ENCODE measurements at regions not wholly inside any gene's neighbourhood (a gene's known extent, or its start where the extent isn't known, plus 50 kb on each side); places are given as distances from the start of the nearest gene placed in this dataset.

GRCh38 chr14:101395779-101396178 is 165.5 kb upstream of the DIO3 start:
- Histone ChIP-seq H3K9me3 (no peaks in the 10 kb centered on the region), H3K27me3 (replicated peaks; ENCODE audit: insufficient read depth) (no peaks in the 10 kb centered on the region), H3K36me3 (no peaks in the 10 kb centered on the region), H3K4me1 (replicated peaks) (no peaks in the 10 kb centered on the region), H3K27ac (no peak overlapping the region), H3K4me3 (no peak overlapping the region)
- DNase-seq (ENCODE audit: low spot score): no peak
- whole genome bisulfite sequencing: 89% methylated on average over 5 of the region's 5 CpGs
- TF ChIP-seq POLR2AphosphoS5 (IDR thresholded peaks at IDR 0.05) (no peak), CTCF (IDR thresholded peaks at IDR 0.05) (no peak), POLR2A (IDR thresholded peaks at IDR 0.05) (no peak)
- intact Hi-C loops (cut with DNase I): no loop called here

GRCh38 chr14:101397206-101397605 is 164.1 kb upstream of the DIO3 start:
- Histone ChIP-seq H3K9me3 (no peaks in the 10 kb centered on the region), H3K4me3 (no peak overlapping the region), H3K27me3 (replicated peaks; ENCODE audit: insufficient read depth) (no peaks in the 10 kb centered on the region), H3K27ac (no peak overlapping the region), H3K4me1 (replicated peaks) (no peaks in the 10 kb centered on the region), H3K36me3 (no peaks in the 10 kb centered on the region)
- intact Hi-C loops (cut with DNase I): no loop called here
- no peak for DNase-seq (ENCODE audit: low spot score)
- TF ChIP-seq POLR2A (IDR thresholded peaks at IDR 0.05) (no peak), CTCF (IDR thresholded peaks at IDR 0.05) (no peak), POLR2AphosphoS5 (IDR thresholded peaks at IDR 0.05) (no peak)
- WGBS: 93% methylated on average over 12 of the region's 12 CpGs

GRCh38 chr14:101398011-101398410 is 163.3 kb upstream of the DIO3 start:
- TF ChIP-seq POLR2AphosphoS5 (IDR thresholded peaks at IDR 0.05): no peak
- no peak for TF ChIP-seq POLR2A (IDR thresholded peaks at IDR 0.05)
- TF ChIP-seq CTCF (IDR thresholded peaks at IDR 0.05): no peak
- H3K4me3 ChIP-seq: no peak overlapping the region
- H3K36me3 ChIP-seq: no peaks in the 10 kb centered on the region
- no peaks in the 10 kb centered on the region for H3K9me3 ChIP-seq
- WGBS: 77% methylated on average over 14 of the region's 14 CpGs
- no peak for DNase-seq (ENCODE audit: low spot score)
- H3K27ac ChIP-seq: no peak overlapping the region
- H3K4me1 ChIP-seq (replicated peaks): no peaks in the 10 kb centered on the region
- no peaks in the 10 kb centered on the region for H3K27me3 ChIP-seq (replicated peaks; ENCODE audit: insufficient read depth)
- intact Hi-C loops (cut with DNase I): no loop called here

GRCh38 chr14:101399737-101400517 is 161.4 kb upstream of the DIO3 start:
- DNase-seq (ENCODE audit: low spot score): no peak
- 86% methylated on average over 5 of the region's 5 CpGs for WGBS
- H3K27ac ChIP-seq: no peak overlapping the region
- H3K4me1 ChIP-seq (replicated peaks): no peaks in the 10 kb centered on the region
- TF ChIP-seq POLR2AphosphoS5 (IDR thresholded peaks at IDR 0.05) (no peak), POLR2A (IDR thresholded peaks at IDR 0.05) (no peak), CTCF (IDR thresholded peaks at IDR 0.05) (no peak)
- H3K27me3 ChIP-seq (replicated peaks; ENCODE audit: insufficient read depth): no peaks in the 10 kb centered on the region
- no peaks in the 10 kb centered on the region for H3K36me3 ChIP-seq
- intact Hi-C loops (cut with DNase I): no loop called here
- no peaks in the 10 kb centered on the region for H3K9me3 ChIP-seq
- no peak overlapping the region for H3K4me3 ChIP-seq

GRCh38 chr14:101400830-101401229 is 160.5 kb upstream of the DIO3 start:
- H3K36me3 ChIP-seq: no peaks in the 10 kb centered on the region
- DNase-seq (ENCODE audit: low spot score): no peak
- WGBS: 30% methylated on average over 11 of the region's 11 CpGs
- H3K27ac ChIP-seq: no peak overlapping the region
- H3K9me3 ChIP-seq: no peaks in the 10 kb centered on the region
- H3K27me3 ChIP-seq (replicated peaks; ENCODE audit: insufficient read depth): no peaks in the 10 kb centered on the region
- intact Hi-C loops (cut with DNase I): no loop called here
- H3K4me3 ChIP-seq: no peak overlapping the region
- no peak for TF ChIP-seq POLR2A (IDR thresholded peaks at IDR 0.05)
- TF ChIP-seq CTCF (IDR thresholded peaks at IDR 0.05): no peak
- peak; percentile 8 for TF ChIP-seq POLR2AphosphoS5 (IDR thresholded peaks at IDR 0.05)
- H3K4me1 ChIP-seq (replicated peaks): no peaks in the 10 kb centered on the region

Measured in prostate gland (tissue), 2 donors.